ENCODE measurements at regions not wholly inside any gene's neighbourhood (a gene's known extent, or its start where the extent isn't known, plus 50 kb on each side); places are given as distances from the start of the nearest gene placed in this dataset.

DNA sequence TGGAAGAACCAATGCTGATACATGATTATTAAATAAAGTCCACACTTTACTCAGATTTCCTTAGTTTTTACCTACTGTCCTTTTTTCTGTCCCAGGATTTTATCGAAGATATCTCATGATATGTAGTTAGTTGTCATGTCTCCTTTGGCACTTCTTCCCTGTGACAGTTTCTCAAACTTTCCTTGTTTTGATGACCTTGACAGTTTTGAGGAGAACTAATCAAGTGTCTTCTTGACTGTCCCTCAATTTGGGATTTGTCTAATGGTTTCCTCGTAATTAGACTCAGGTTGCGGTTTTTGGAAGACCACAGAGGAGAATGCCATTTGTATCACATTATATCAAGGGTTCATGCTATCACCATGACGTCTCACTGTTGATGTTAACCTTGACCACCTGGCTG lies 483.1 kb upstream of the ZNF608 start:
- no peaks in the 10 kb centered on the region for H3K27me3 Mint-ChIP-seq
- no peak for TF ChIP-seq CTCF (IDR thresholded peaks at IDR 0.05; ENCODE audit: unreplicated experiment)
- H3K36me3 Mint-ChIP-seq (ENCODE audit: insufficient read depth): peaks cover 3% of the 10 kb centered on the region
- no peak overlapping the region for H3K4me3 Mint-ChIP-seq (ENCODE audit: low read depth)
- no peak for DNase-seq (ENCODE audit: low spot score, unreplicated experiment)
- H3K9me3 Mint-ChIP-seq (ENCODE audit: low read depth): peaks cover 7% of the 10 kb centered on the region
- H3K4me1 Mint-ChIP-seq (ENCODE audit: low read depth): peaks cover 25% of the 10 kb centered on the region
- H3K27ac Mint-ChIP-seq: no peak overlapping the region

DNA sequence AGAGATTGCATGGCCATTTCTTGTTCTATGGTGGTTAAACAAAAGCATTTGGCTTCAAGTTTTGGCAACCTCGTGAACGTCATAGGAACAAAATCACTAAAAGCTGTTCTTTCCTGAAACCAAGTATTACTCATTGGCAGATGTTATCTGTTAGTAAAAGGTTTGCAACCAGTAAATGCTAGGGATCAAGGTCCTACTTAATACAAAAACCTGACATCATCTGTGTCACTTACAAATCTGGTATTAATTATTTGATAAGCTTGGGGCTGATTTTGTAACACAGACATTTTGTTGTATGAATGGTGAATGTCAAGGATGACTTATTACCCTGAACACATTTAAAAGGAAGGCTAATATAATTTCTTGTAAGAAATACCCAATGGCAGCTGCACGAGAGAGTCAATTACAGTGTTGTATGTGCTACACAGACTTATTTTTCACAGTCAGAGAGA lies 486.4 kb upstream of the ZNF608 start:
- peaks cover 3% of the 10 kb centered on the region for H3K36me3 Mint-ChIP-seq (ENCODE audit: insufficient read depth)
- no peak for DNase-seq (ENCODE audit: low spot score, unreplicated experiment)
- H3K9me3 Mint-ChIP-seq (ENCODE audit: low read depth): peaks cover 7% of the 10 kb centered on the region
- TF ChIP-seq CTCF (IDR thresholded peaks at IDR 0.05; ENCODE audit: unreplicated experiment): no peak
- no peak overlapping the region for H3K27ac Mint-ChIP-seq
- peaks cover 38% of the 10 kb centered on the region for H3K4me1 Mint-ChIP-seq (ENCODE audit: low read depth)
- H3K27me3 Mint-ChIP-seq: no peaks in the 10 kb centered on the region
- H3K4me3 Mint-ChIP-seq (ENCODE audit: low read depth): no peak overlapping the region

- Mint-ChIP-seq H3K4me1 (ENCODE audit: low read depth) (peaks cover 37% of the 10 kb centered on the region), H3K4me3 (ENCODE audit: low read depth) (no peak overlapping the region), H3K27me3 (no peaks in the 10 kb centered on the region), H3K36me3 (ENCODE audit: insufficient read depth) (peaks cover 3% of the 10 kb centered on the region), H3K27ac (no peak overlapping the region), H3K9me3 (ENCODE audit: low read depth) (peaks cover 7% of the 10 kb centered on the region)
- TF ChIP-seq CTCF (IDR thresholded peaks at IDR 0.05; ENCODE audit: unreplicated experiment): no peak
- no peak for DNase-seq (ENCODE audit: low spot score, unreplicated experiment)
Measured at GRCh38 chr5:125233944-125234343, 487.5 kb upstream of the ZNF608 start.

DNA sequence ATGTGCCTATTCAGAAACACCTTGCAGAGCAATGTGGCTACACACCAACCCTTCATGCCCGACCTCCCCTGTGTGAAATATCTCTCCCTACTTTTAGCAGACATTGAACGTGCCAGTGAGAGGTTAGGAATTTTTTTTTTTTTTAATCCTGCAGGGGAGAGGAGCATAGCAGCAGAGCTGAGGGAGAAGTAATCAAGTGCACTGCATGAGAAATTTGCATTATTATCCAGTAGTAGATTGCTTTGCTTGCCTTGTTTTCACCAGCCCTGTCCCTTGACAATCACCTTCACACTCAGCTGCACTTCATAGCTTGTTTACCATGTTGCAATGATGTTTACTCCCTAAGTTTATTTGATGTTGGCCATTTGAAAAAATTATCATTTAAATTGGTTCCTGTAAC lies 489.6 kb upstream of the ZNF608 start:
- no peak for TF ChIP-seq CTCF (IDR thresholded peaks at IDR 0.05; ENCODE audit: unreplicated experiment)
- DNase-seq (ENCODE audit: low spot score, unreplicated experiment): no peak
- H3K27ac Mint-ChIP-seq: no peak overlapping the region
- H3K9me3 Mint-ChIP-seq (ENCODE audit: low read depth): peaks cover 7% of the 10 kb centered on the region
- peaks cover 3% of the 10 kb centered on the region for H3K36me3 Mint-ChIP-seq (ENCODE audit: insufficient read depth)
- H3K4me1 Mint-ChIP-seq (ENCODE audit: low read depth): peaks cover 37% of the 10 kb centered on the region
- no peak overlapping the region for H3K4me3 Mint-ChIP-seq (ENCODE audit: low read depth)
- no peaks in the 10 kb centered on the region for H3K27me3 Mint-ChIP-seq

DNA sequence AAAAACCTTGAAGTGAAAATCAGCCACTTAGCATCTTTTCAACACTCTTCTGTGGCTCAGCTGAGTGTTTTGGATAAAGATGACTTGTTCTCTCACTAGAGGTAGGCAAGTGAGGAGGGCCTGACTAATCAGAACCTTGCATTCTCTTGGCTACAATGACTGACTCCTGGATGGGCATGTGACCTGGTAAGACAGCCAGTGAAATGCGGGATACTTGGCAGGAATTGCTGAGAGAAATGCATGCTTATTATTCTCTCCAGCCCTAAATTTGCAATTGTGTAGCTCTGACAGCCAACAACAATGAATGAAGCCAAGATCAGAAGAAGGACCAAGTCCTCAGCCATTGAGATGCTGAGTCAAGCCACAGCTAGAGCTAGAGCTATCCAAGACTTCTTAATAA lies 490.5 kb upstream of the ZNF608 start:
- H3K4me1 Mint-ChIP-seq (ENCODE audit: low read depth): peaks cover 37% of the 10 kb centered on the region
- H3K27ac Mint-ChIP-seq: no peak overlapping the region
- no peak overlapping the region for H3K4me3 Mint-ChIP-seq (ENCODE audit: low read depth)
- H3K27me3 Mint-ChIP-seq: no peaks in the 10 kb centered on the region
- no peak for TF ChIP-seq CTCF (IDR thresholded peaks at IDR 0.05; ENCODE audit: unreplicated experiment)
- H3K36me3 Mint-ChIP-seq (ENCODE audit: insufficient read depth): no peaks in the 10 kb centered on the region
- DNase-seq (ENCODE audit: low spot score, unreplicated experiment): no peak
- H3K9me3 Mint-ChIP-seq (ENCODE audit: low read depth): peaks cover under 1% of the 10 kb centered on the region
